IMR-90 (cell line): ENCODE measurements at regions not wholly inside any gene's neighbourhood (a gene's known extent, or its start where the extent isn't known, plus 50 kb on each side); places are given as distances from the start of the nearest gene placed in this dataset.

Experiments used
- ATAC-seq: fragments of 200-7000 bp; cut with Tn5 transposase; 2 replicates; pipeline ENCODE4 v1.9.1; 2020; ENCODE audit warnings: low read depth, mild to moderate bottlenecking, moderate library complexity
- BruUV-seq: library from RNA; stranded (reverse); fragments of 400-500 nt; replicated peaks from 2 replicates; lab custom pipeline; 2021; lab: Mats Ljungman, UMichigan
- CTCF ChIA-PET: fragments of 300-600 bp; formaldehyde crosslinking; extraction: SDS; loops from one replicate; lab custom pipeline; 2021; ENCODE audit warnings: antibody characterized with exemption; lab: Yijun Ruan, JAX
- POLR2A ChIA-PET: fragments of 300-600 bp; sonication (Branson Sonifier 250); formaldehyde crosslinking; loops from one replicate; lab custom pipeline; 2022; ENCODE audit warnings: antibody characterized with exemption; ENCODE audit not compliant: unreplicated experiment; lab: Charles Lee
- DNase-seq: peaks from one replicate; pipeline ENCODE4 v3.0.0; 2013
- H2AFZ ChIP-seq: replicated peaks from 2 replicates; pipeline ENCODE3; 2013; ENCODE audit warnings: low read length, mild to moderate bottlenecking; ENCODE audit not compliant: poor library complexity
- H2AK5ac ChIP-seq: 2 replicates; pipeline ENCODE4 v1.6.1; 2013; ENCODE audit warnings: low read depth, low read length, inconsistent platforms
- H2AK9ac ChIP-seq: replicated peaks from 2 replicates; pipeline ENCODE3; 2013; ENCODE audit warnings: mild to moderate bottlenecking, low read depth, low read length, moderate library complexity; ENCODE audit not compliant: poor library complexity
- H2BK120ac ChIP-seq: 2 replicates; pipeline ENCODE4 v1.6.1; 2013; ENCODE audit warnings: low read depth, low read length, inconsistent platforms
- H2BK15ac ChIP-seq: 3 replicates; pipeline ENCODE4 v1.6.1; 2013; ENCODE audit warnings: low read depth, low read length, inconsistent platforms
- H2BK20ac ChIP-seq: 2 replicates; pipeline ENCODE4 v1.6.1; 2013; ENCODE audit warnings: low read depth, mild to moderate bottlenecking, inconsistent platforms, low read length, moderate library complexity
- H2BK5ac ChIP-seq: 2 replicates; pipeline ENCODE4 v1.6.1; 2013; ENCODE audit warnings: mild to moderate bottlenecking, low read depth, low read length, inconsistent platforms; ENCODE audit not compliant: poor library complexity, severe bottlenecking
- H3K14ac ChIP-seq: replicated peaks from 2 replicates; pipeline ENCODE4 v1.6.1; 2013; ENCODE audit warnings: low read depth, low read length, inconsistent platforms
- H3K18ac ChIP-seq: 2 replicates; pipeline ENCODE4 v1.6.1; 2013; ENCODE audit warnings: low read depth, low read length, control low read depth
- H3K23ac ChIP-seq: 2 replicates; pipeline ENCODE4 v1.6.1; 2013; ENCODE audit warnings: low read depth, low read length, inconsistent platforms
- H3K27ac ChIP-seq: 2 replicates; pipeline ENCODE4 v1.5.1; 2013; ENCODE audit warnings: mild to moderate bottlenecking, control low read depth, low read length; ENCODE audit not compliant: insufficient read depth
- H3K27me3 ChIP-seq: 2 replicates; pipeline ENCODE4 v1.6.1; 2013; ENCODE audit warnings: low read length; ENCODE audit not compliant: control insufficient read depth, insufficient read depth
- H3K36me3 ChIP-seq: 2 replicates; pipeline ENCODE4 v1.6.1; 2013; ENCODE audit warnings: low read length, mixed read lengths; ENCODE audit not compliant: control insufficient read depth, insufficient read depth
- H3K4ac ChIP-seq: 2 replicates; pipeline ENCODE4 v1.6.1; 2013; ENCODE audit warnings: low read depth, low read length, inconsistent platforms
- H3K4me1 ChIP-seq: 2 replicates; pipeline ENCODE4 v1.6.1; 2013; ENCODE audit warnings: low read length, mixed read lengths; ENCODE audit not compliant: control insufficient read depth, insufficient read depth
- H3K4me2 ChIP-seq: 2 replicates; pipeline ENCODE4 v1.6.1; 2013; ENCODE audit warnings: low read depth, mild to moderate bottlenecking, control low read depth, low read length, moderate library complexity
- H3K4me3 ChIP-seq: 2 replicates; pipeline ENCODE4 v1.5.1; 2013; ENCODE audit warnings: low read depth, mild to moderate bottlenecking, control low read depth, low read length, moderate library complexity; ENCODE audit not compliant: insufficient read depth
- H3K56ac ChIP-seq: 2 replicates; pipeline ENCODE4 v1.6.1; 2013; ENCODE audit warnings: low read length, inconsistent platforms; ENCODE audit not compliant: insufficient read depth; ENCODE audit errors: extremely low read depth
- H3K79me1 ChIP-seq, 2 experiments: 2 replicates each; pipeline ENCODE4 v1.6.1; 2013; ENCODE audit warnings: low read length in 2 of 2, inconsistent platforms in 1 of 2, low read depth in 1 of 2
- H3K9ac ChIP-seq: 2 replicates; pipeline ENCODE4 v1.6.1; 2013; ENCODE audit warnings: low read depth, low read length, control low read depth
- H3K9me1 ChIP-seq: 2 replicates; pipeline ENCODE4 v1.6.1; 2013; ENCODE audit warnings: low read length, inconsistent platforms; ENCODE audit not compliant: insufficient read depth
- H3K9me3 ChIP-seq: 2 replicates; pipeline ENCODE4 v1.6.1; 2013; ENCODE audit warnings: low read length; ENCODE audit not compliant: control insufficient read depth, insufficient read depth
- H4K20me1 ChIP-seq: 2 replicates; pipeline ENCODE4 v1.6.1; 2013; ENCODE audit warnings: low read length, inconsistent platforms; ENCODE audit not compliant: insufficient read depth
- H4K5ac ChIP-seq: 2 replicates; pipeline ENCODE4 v1.6.1; 2013; ENCODE audit warnings: mild to moderate bottlenecking, low read depth, low read length, control low read depth
- H4K8ac ChIP-seq, 2 experiments: 2 replicates each; pipeline ENCODE4 v1.6.1; 2013; ENCODE audit warnings: low read depth in 2 of 2, low read length in 2 of 2, control low read depth in 1 of 2, inconsistent platforms in 1 of 2
- H4K91ac ChIP-seq: 2 replicates; pipeline ENCODE4 v1.6.1; 2013; ENCODE audit warnings: low read depth, low read length, inconsistent platforms; ENCODE audit not compliant: insufficient read depth
- BHLHE40 ChIP-seq: fragments of 150-350 bp; IDR thresholded peaks from 2 replicates; pipeline ENCODE4 v1.6.1; 2016; ENCODE audit warnings: mild to moderate bottlenecking, low read depth, low read length
- CEBPB ChIP-seq: IDR thresholded peaks from 2 replicates; pipeline ENCODE4 v1.6.1; 2012; ENCODE audit warnings: low read depth, low read length, improper control_type of control experiment
- CHD1 ChIP-seq: IDR thresholded peaks from 2 replicates; pipeline ENCODE4 v1.6.1; 2012; ENCODE audit warnings: low read depth, low read length, improper control_type of control experiment
- MAFK ChIP-seq: IDR thresholded peaks from 2 replicates; pipeline ENCODE4 v1.6.1; 2012; ENCODE audit warnings: low read depth, low read length, improper control_type of control experiment
- MAZ ChIP-seq: IDR thresholded peaks from 2 replicates; pipeline ENCODE4 v1.6.1; 2012; ENCODE audit warnings: low read depth, mild to moderate bottlenecking, low read length, improper control_type of control experiment, moderate library complexity, borderline replicate concordance
- MXI1 ChIP-seq: IDR thresholded peaks from 2 replicates; pipeline ENCODE4 v1.6.1; 2012; ENCODE audit warnings: low read depth, mild to moderate bottlenecking, low read length, moderate library complexity, borderline replicate concordance
- NFE2L2 ChIP-seq: fragments of 150-350 bp; IDR thresholded peaks from 2 replicates; pipeline ENCODE4 v1.6.1; 2016; ENCODE audit warnings: low read depth, mild to moderate bottlenecking, low read length
- POLR2A ChIP-seq: IDR thresholded peaks from 2 replicates; pipeline ENCODE4 v1.6.1; 2012; ENCODE audit warnings: mild to moderate bottlenecking, low read depth, low read length
- RAD21 ChIP-seq: IDR thresholded peaks from 2 replicates; pipeline ENCODE4 v1.6.1; 2012; ENCODE audit warnings: low read length, improper control_type of control experiment
- RCOR1 ChIP-seq: IDR thresholded peaks from 2 replicates; pipeline ENCODE4 v1.6.1; 2012; ENCODE audit warnings: mild to moderate bottlenecking, low read length, improper control_type of control experiment; ENCODE audit not compliant: insufficient replicate concordance
- RFX5 ChIP-seq: IDR thresholded peaks from 2 replicates; pipeline ENCODE4 v1.8.0; 2012; ENCODE audit warnings: low read depth, mild to moderate bottlenecking, low read length, moderate library complexity
- SMC3 ChIP-seq: fragments of 150-350 bp; IDR thresholded peaks from 2 replicates; pipeline ENCODE4 v1.6.1; 2016; ENCODE audit warnings: low read depth, mild to moderate bottlenecking, antibody characterized with exemption, low read length, moderate library complexity
- WGBS, 2 experiments: methylation state at CpG; one replicate each; pipeline versions ENCODE4 v1.1.5 to v1.1.7; 2013; ENCODE audit warnings: missing lambda C conversion rate in 2 of 2; ENCODE audit not compliant: insufficient read length in 1 of 2; ENCODE audit errors: extremely low coverage in 2 of 2; 5-methylcytosine and 5-hydroxymethylcytosine counted together
- dilution Hi-C: fragments of 300-500 bp; cut with HindIII; formaldehyde crosslinking; loops from one replicate; pipeline ENCODE4 v1.14.3; 2018; ENCODE audit warnings: low sequenced_read_pairs; ENCODE audit not compliant: unreplicated experiment
- in situ Hi-C: fragments of 300-500 bp; cut with MboI; formaldehyde crosslinking; loops from 3 replicates; pipeline ENCODE4 v1.14.3; 2019; ENCODE audit warnings: low sequenced_read_pairs, inconsistent platforms, mixed read lengths
- intact Hi-C: fragments of 100-400 bp; cut with micrococcal nuclease; formaldehyde crosslinking; loops from 2 replicates; pipeline ENCODE4 v1.10.0; 2022
- TF ChIP-seq, protein P1 (sequence below): fragments of 150-350 bp; IDR thresholded peaks from 2 replicates; pipeline ENCODE4 v1.6.1; 2016; ENCODE audit warnings: low read depth, mild to moderate bottlenecking, low read length, moderate library complexity, borderline replicate concordance
- TF ChIP-seq, protein P2 (sequence below): conservative IDR thresholded peaks from 2 replicates; pipeline ENCODE4 v1.5.1; 2012; ENCODE audit warnings: mild to moderate bottlenecking, low read depth, low read length, improper control_type of control experiment

DNA sequence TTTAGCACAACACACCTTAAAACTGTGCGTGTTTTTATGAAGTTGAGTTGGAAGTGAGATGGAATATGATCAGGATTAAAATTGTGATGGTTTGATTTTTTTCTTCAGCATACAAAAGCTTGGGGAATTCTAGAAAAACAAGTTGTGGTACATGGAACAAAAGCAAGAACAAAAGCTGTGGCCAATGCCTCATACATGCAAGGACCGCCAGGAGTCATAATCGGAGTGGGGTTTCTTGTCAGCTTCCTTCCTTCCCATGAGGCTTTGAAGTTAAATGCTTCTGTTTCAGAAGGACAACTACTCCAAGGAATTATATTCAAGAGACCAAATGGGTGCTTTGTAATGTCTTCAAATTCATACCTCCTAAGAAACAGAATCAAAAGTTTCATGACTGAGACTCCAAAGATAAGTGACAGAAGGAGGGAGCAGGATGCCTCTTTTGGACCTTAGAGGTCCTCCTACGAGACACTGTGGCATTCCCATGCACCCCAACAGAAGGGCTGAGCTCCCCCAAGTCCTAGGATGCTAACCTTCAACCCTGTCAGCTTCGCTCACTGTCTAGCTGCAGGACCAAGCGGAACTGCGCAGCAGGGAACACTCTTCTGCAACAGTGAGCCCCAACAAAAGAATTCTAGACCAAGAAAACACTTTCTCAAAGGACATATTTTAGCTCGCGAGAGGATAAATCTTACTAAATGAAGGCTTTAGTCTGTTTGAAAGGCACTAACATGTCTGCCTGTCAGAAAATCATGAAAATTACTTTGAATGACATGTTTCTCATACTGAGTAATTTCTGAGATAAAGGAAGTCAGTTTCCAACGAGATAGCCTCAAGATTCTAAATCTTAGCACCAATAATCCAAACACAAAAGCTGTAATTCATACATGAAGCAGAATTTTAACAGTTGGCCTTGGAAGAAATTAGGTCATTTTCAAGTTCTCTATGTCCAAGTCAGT, 108.5 kb upstream of the NHSL1 start:
- DNase-seq: no peak
- Histone ChIP-seq H3K4me3 (no peak overlapping the region), H2AK5ac (no peak overlapping the region), H3K27ac (no peak overlapping the region), H3K4me2 (no peak overlapping the region), H3K79me1 (peaks cover 20 to 35% of the 10 kb centered on the region in 2 experiments), H4K91ac (no peak overlapping the region), H2BK5ac (no peak overlapping the region), H3K18ac (no peak overlapping the region), H3K9ac (no peak overlapping the region), H3K4me1 (peaks cover 4% of the 10 kb centered on the region; the same call in 1 of the 2 replicates), H3K27me3 (no peaks in the 10 kb centered on the region), H3K36me3 (no peaks in the 10 kb centered on the region), H2BK15ac (no peak overlapping the region), H3K9me3 (no peaks in the 10 kb centered on the region), H3K56ac (no peak overlapping the region), H4K20me1 (no peaks in the 10 kb centered on the region), H2BK120ac (no peak overlapping the region), H3K23ac (0 out of 2 replicates have a peak overlapping the region, but pooled peaks have one; percentile 19), H4K8ac (no peak overlapping the region), H2AFZ (no peak overlapping the region), H3K4ac (no peak overlapping the region; the same call in 1 of the 2 replicates), H3K9me1 (no peaks in the 10 kb centered on the region; the same call in 1 of the 2 replicates), H4K5ac (no peak overlapping the region), H3K14ac (no peak overlapping the region; the same call in 1 of the 2 replicates), H2BK20ac (no peak overlapping the region), H2AK9ac (peak overlapping the region; percentile 9)
- CTCF ChIA-PET: no interaction called here
- TF ChIP-seq BHLHE40 (no peak), RAD21 (no peak), RFX5 (no peak), MAZ (no peak), CEBPB (no peak), MXI1 (no peak), RCOR1 (no peak), CHD1 (no peak), SMC3 (no peak), POLR2A (no peak), MAFK (no peak), NFE2L2 (no peak)
- TF ChIP-seq, protein P1, sequence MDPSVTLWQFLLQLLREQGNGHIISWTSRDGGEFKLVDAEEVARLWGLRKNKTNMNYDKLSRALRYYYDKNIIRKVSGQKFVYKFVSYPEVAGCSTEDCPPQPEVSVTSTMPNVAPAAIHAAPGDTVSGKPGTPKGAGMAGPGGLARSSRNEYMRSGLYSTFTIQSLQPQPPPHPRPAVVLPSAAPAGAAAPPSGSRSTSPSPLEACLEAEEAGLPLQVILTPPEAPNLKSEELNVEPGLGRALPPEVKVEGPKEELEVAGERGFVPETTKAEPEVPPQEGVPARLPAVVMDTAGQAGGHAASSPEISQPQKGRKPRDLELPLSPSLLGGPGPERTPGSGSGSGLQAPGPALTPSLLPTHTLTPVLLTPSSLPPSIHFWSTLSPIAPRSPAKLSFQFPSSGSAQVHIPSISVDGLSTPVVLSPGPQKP: no peak
- TF ChIP-seq, protein P2, sequence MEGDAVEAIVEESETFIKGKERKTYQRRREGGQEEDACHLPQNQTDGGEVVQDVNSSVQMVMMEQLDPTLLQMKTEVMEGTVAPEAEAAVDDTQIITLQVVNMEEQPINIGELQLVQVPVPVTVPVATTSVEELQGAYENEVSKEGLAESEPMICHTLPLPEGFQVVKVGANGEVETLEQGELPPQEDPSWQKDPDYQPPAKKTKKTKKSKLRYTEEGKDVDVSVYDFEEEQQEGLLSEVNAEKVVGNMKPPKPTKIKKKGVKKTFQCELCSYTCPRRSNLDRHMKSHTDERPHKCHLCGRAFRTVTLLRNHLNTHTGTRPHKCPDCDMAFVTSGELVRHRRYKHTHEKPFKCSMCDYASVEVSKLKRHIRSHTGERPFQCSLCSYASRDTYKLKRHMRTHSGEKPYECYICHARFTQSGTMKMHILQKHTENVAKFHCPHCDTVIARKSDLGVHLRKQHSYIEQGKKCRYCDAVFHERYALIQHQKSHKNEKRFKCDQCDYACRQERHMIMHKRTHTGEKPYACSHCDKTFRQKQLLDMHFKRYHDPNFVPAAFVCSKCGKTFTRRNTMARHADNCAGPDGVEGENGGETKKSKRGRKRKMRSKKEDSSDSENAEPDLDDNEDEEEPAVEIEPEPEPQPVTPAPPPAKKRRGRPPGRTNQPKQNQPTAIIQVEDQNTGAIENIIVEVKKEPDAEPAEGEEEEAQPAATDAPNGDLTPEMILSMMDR: no peak
- no TSS peak for BruUV-seq
- in situ Hi-C loops: no loop called here
- POLR2A ChIA-PET: no interaction called here
- dilution Hi-C loops: no loop called here
- intact Hi-C loops: no loop called here
- ATAC-seq: no peak
- 100% methylated on average over 1 of the region's 10 CpGs; no CpG with 5 or more reads in 1 of the 2 experiments for WGBS, 2 experiments
